ENCODE measurements at regions not wholly inside any gene's neighbourhood (a gene's known extent, or its start where the extent isn't known, plus 50 kb on each side); places are given as distances from the start of the nearest gene placed in this dataset.

DNA sequence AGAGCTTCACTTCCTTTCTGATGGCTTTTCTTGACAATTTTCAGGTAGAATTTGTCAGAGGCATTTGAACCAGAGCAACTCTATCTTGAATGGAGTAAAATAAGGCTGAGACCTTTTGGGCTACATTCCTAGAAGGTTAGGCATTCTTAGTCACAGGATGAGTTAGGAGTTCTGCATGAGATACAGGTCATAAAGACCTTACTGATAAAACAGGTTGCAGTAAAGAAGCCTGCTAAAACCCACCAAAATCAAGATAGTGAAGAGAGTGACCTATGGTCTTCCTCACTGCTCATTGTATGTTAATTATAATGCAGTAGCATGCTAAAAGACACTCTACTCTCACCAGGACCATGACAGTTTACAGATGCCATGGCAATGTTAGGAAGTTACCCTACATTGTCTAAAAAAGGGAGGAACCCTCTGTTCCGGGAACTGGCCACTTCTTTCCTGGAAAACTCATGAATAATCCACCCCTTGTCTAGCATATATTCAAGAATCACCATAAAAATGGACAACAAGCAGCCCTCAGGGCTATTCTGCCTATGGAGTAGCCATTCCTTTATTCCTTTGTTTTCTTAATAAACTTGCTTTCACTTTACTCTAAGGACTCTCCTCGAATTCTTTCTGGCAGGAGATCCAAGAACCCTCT, 1519.7 kb upstream of the TENM4 start:
- no peaks in the 10 kb centered on the region for H3K27me3 Mint-ChIP-seq (ENCODE audit: low read depth)
- no peaks in the 10 kb centered on the region for H3K36me3 Mint-ChIP-seq (ENCODE audit: low read depth)

DNA sequence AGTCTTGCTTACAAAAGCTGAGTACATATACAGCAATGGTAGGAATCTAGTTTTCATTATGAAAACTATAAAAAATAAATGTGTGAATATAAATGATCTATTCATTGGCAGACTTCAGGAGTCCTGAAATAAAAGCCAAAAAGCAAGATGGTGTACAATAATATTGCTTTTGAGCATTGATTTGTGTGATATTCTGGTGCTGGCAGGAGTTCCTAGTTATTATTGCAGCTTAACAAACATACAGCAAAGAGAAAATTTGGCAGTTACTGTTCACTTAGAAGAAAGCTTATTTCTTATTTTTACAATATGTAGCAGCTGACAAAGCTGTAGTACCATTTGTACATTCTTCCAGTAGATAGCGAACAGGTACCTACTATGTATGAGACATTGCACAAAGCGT, 1518.9 kb upstream of the TENM4 start:
- no peak for DNase-seq (ENCODE audit: low read depth, low spot score)
- Mint-ChIP-seq H3K27me3 (ENCODE audit: low read depth) (no peaks in the 10 kb centered on the region), H3K36me3 (ENCODE audit: low read depth) (no peaks in the 10 kb centered on the region), H3K9me3 (peaks cover 2% of the 10 kb centered on the region), H3K27ac (ENCODE audit: unreplicated experiment) (no peak overlapping the region), H3K4me1 (no peaks in the 10 kb centered on the region), H3K4me3 (no peak overlapping the region)
- TF ChIP-seq, protein P1, sequence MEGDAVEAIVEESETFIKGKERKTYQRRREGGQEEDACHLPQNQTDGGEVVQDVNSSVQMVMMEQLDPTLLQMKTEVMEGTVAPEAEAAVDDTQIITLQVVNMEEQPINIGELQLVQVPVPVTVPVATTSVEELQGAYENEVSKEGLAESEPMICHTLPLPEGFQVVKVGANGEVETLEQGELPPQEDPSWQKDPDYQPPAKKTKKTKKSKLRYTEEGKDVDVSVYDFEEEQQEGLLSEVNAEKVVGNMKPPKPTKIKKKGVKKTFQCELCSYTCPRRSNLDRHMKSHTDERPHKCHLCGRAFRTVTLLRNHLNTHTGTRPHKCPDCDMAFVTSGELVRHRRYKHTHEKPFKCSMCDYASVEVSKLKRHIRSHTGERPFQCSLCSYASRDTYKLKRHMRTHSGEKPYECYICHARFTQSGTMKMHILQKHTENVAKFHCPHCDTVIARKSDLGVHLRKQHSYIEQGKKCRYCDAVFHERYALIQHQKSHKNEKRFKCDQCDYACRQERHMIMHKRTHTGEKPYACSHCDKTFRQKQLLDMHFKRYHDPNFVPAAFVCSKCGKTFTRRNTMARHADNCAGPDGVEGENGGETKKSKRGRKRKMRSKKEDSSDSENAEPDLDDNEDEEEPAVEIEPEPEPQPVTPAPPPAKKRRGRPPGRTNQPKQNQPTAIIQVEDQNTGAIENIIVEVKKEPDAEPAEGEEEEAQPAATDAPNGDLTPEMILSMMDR (conservative IDR thresholded peaks at IDR 0.05): no peak

More for the DNA sequence above, 1519.7 kb upstream of the TENM4 start:
- Mint-ChIP-seq H3K9me3 (peaks cover 4% of the 10 kb centered on the region), H3K4me3 (no peak overlapping the region), H3K4me1 (no peaks in the 10 kb centered on the region), H3K27ac (ENCODE audit: unreplicated experiment) (no peak overlapping the region)
- TF ChIP-seq, protein P1 (conservative IDR thresholded peaks at IDR 0.05): no peak
- no peak for DNase-seq (ENCODE audit: low read depth, low spot score)

DNA sequence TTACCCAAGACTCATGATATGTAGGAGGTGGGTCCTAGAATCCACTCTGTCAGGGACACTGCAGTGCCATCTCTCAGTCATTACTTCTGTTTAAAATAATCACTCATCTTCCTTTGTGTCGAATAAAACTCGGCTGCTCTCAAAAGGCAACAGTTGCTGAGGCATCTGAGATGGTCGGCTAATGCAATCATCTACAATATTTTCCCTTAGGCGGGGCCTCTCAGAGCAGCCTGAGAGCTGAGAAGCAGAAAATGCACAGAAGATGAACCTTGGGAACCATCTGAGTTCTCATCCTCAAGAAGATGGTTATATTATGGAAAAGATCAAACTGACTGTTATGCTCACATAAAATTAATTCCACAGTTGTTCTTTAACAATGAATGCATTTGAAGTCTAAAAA, 1518.2 kb upstream of the TENM4 start:
- TF ChIP-seq, protein P1 (conservative IDR thresholded peaks at IDR 0.05): no peak
- DNase-seq (ENCODE audit: low read depth, low spot score): no peak

DNA sequence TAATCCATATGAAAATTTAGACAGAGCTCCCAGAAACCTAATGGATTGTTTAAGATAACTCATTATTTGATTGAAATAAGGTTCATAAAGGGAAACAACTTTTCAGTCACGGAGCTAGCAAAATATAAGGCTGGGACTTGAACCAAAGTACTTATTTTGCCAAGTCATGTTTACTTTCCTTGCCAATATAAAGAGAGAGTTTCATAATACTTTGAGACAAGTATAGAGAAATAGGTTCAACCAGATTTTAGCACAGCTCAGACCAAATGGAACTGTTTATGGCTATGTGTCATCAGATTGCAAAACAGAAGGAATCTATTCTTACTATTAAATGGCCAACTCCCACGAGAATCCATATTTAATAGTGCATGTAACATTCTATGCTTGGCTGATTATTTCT, 1517.5 kb upstream of the TENM4 start:
- no peaks in the 10 kb centered on the region for H3K27me3 Mint-ChIP-seq (ENCODE audit: low read depth)
- no peaks in the 10 kb centered on the region for H3K9me3 Mint-ChIP-seq
- H3K27ac Mint-ChIP-seq (ENCODE audit: unreplicated experiment): no peak overlapping the region
- H3K4me1 Mint-ChIP-seq: no peaks in the 10 kb centered on the region
- DNase-seq (ENCODE audit: low read depth, low spot score): no peak
- TF ChIP-seq, protein P1 (conservative IDR thresholded peaks at IDR 0.05): no peak
- H3K4me3 Mint-ChIP-seq: no peak overlapping the region
- no peaks in the 10 kb centered on the region for H3K36me3 Mint-ChIP-seq (ENCODE audit: low read depth)

More for the DNA sequence above, 1518.2 kb upstream of the TENM4 start:
- H3K36me3 Mint-ChIP-seq (ENCODE audit: low read depth): no peaks in the 10 kb centered on the region
- H3K4me1 Mint-ChIP-seq: no peaks in the 10 kb centered on the region
- H3K4me3 Mint-ChIP-seq: no peak overlapping the region
- H3K27me3 Mint-ChIP-seq (ENCODE audit: low read depth): no peaks in the 10 kb centered on the region
- H3K9me3 Mint-ChIP-seq: no peaks in the 10 kb centered on the region
- H3K27ac Mint-ChIP-seq (ENCODE audit: unreplicated experiment): no peak overlapping the region

DNA sequence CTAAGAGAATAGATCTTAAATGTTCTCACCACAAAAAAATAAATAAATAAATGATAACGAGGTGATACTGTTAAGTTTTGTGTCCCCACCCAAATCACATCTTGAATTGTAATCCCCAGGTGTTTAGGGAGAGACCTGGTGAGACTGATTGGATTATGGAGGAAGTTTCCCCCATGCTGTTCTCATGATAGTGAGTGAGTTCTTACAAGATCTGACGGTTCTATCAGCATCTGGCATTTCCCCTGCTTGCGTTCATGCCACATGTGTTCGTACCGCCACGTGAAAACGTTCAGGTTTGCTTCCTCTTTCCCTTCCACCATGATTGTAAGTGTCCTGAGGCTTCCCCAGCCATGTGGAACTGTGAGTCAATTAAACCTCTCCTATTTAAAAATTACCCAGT, 1514.8 kb upstream of the TENM4 start:
- TF ChIP-seq, protein P1 (conservative IDR thresholded peaks at IDR 0.05): no peak
- Mint-ChIP-seq H3K27me3 (ENCODE audit: low read depth) (no peaks in the 10 kb centered on the region), H3K4me1 (no peaks in the 10 kb centered on the region), H3K4me3 (no peak overlapping the region), H3K9me3 (peaks cover 4% of the 10 kb centered on the region), H3K36me3 (ENCODE audit: low read depth) (peaks cover under 1% of the 10 kb centered on the region), H3K27ac (ENCODE audit: unreplicated experiment) (no peak overlapping the region)
- DNase-seq (ENCODE audit: low read depth, low spot score): no peak

All from neural crest cell (in vitro differentiated cells).